ENCODE measurements at regions not wholly inside any gene's neighbourhood (a gene's known extent, or its start where the extent isn't known, plus 50 kb on each side); places are given as distances from the start of the nearest gene placed in this dataset.
"Not testable (repeated sequence)": the region's sequence is repeated elsewhere in the genome, so short reads cannot be mapped to it uniquely, and the experiment has no call there.

GRCh38 chr12:61188801-61189595, 1071.2 kb upstream of the USP15 start:
- no peak overlapping the region for H3K27ac ChIP-seq
- no peak for TF ChIP-seq ZFX (IDR thresholded peaks at IDR 0.05)
- no peak for TF ChIP-seq CTCF (conservative IDR thresholded peaks at IDR 0.05)

DNA sequence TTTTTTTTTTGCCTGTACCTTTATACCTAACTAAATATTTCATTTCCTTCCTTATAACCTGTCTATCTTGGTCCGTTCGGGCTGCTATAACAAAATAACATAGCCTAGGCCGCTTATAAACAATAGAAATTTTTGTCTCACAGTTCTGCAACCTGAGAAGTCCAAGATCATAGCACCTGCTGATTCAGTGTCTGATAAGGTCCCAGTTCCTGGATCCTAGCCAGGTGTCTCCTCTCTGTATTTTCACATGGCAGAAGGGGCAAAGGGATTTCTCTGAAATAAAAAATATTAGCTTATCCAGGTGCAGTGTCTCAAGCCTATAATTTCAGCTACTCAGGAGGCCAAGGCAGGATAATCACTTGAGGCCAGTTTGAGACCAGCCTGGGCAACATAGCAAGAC, 1046.6 kb upstream of the USP15 start:
- TF ChIP-seq CTCF (conservative IDR thresholded peaks at IDR 0.05), result no peak
- no peak for TF ChIP-seq ZFX (IDR thresholded peaks at IDR 0.05)
- no peak overlapping the region for H3K27ac ChIP-seq

DNA sequence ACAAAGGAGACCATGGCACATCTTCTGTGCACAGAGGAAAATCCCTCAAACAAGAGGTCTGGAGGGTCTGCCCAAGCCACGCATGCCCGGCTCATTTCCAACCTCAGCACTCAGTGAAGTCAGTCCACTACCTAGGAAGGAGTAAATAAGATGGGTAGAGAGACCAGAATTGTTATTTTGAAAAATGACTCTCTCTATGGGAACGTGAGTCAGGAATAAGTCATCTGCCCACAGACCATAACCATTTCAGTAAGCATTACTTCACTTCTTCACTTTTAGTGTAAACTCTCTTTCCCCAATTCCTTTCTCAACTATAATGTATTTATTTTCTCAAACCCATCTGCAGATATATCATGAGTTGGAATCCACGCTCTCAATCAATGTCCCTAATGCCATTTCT, 1039.9 kb upstream of the USP15 start:
- no peak overlapping the region for H3K27ac ChIP-seq
- TF ChIP-seq CTCF (conservative IDR thresholded peaks at IDR 0.05) (no peak), ZFX (IDR thresholded peaks at IDR 0.05) (no peak)

DNA sequence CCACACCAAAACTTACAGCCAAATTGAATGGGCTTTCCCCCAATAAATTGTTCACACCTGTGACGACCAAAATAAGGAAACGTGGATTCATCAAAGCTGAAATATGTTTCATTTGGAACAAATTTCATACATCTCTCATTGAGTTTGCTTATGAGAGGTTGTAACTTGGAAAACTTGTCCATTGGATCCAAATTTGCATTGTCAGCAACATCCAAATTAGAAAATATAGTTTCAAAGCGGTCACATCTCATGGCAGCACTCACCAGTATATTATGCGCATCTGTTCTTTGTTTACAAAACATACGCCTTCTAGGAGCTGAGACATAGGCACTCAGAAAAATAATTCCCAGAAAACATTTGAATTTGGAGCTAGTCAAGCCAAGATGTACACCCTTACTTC, 1028.2 kb upstream of the USP15 start:
- TF ChIP-seq ZFX (IDR thresholded peaks at IDR 0.05) (no peak), CTCF (conservative IDR thresholded peaks at IDR 0.05) (no peak)
- H3K27ac ChIP-seq, result no peak overlapping the region

DNA sequence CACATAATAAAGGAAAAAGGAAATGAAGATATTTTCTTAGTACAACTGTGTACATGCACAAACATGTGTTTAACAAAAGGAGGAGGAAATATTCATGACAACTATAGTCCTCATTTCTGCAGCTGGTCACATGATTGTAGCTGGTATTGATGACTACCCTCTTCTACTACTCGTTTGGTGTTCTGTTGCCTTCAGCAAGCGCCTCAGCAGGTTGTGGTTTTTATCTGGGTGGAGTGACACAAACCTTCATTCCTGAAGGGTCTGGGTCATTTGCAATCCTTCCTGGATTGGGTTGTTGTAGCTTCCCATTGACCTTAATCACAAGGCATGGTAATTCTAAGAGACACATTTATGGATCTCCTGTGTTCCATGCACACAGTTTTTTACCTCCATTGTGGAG, 1009.9 kb upstream of the USP15 start:
- H3K27ac ChIP-seq, result no peak overlapping the region
- TF ChIP-seq CTCF (conservative IDR thresholded peaks at IDR 0.05) (no peak), ZFX (IDR thresholded peaks at IDR 0.05) (no peak)

- H3K27ac ChIP-seq, result no peak overlapping the region
- TF ChIP-seq CTCF (conservative IDR thresholded peaks at IDR 0.05), result no peak
- no peak for TF ChIP-seq ZFX (IDR thresholded peaks at IDR 0.05)
Observed at GRCh38 chr12:61251076-61251475, 1009.1 kb upstream of the USP15 start.

GRCh38 chr12:61254225-61254624, 1006.0 kb upstream of the USP15 start:
- TF ChIP-seq CTCF (conservative IDR thresholded peaks at IDR 0.05), result no peak
- TF ChIP-seq ZFX (IDR thresholded peaks at IDR 0.05), result no peak
- H3K27ac ChIP-seq, result no peak overlapping the region

DNA sequence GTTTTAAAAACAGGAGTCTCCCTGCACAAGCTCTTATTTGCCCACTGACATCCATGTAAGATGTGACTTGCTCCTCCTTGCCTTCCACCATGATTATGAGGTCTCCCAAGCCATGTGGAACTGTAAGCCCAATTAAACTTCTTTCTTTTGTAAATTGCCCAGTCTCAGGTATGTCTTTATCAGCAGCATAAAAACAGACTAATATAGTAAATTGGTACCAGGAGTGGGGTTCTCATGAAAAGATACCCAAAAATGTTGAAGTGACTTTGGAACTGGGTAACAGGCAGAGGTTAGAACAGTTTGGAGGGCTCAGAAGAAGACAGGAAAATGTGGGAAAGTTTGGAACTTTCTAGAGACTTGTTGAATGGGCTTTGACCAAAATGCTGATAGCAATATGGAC, 995.9 kb upstream of the USP15 start:
- not testable (repeated sequence) for H3K27ac ChIP-seq
